GM04503 (cell line): ENCODE measurements at regions not wholly inside any gene's neighbourhood (a gene's known extent, or its start where the extent isn't known, plus 50 kb on each side); places are given as distances from the start of the nearest gene placed in this dataset.

Experiments used
- DNase-seq: peaks from one replicate; pipeline ENCODE4 v3.0.0-alpha.2; 2012; ENCODE audit warnings: low read depth

GRCh38 chr2:155281907-155282306, 583.4 kb downstream of the KCNJ3 start:
- no peak for DNase-seq

- DNase-seq: no peak
Measured at GRCh38 chr2:155273323-155273722, 574.8 kb downstream of the KCNJ3 start.

GRCh38 chr2:155266583-155266982, 568.1 kb downstream of the KCNJ3 start:
- DNase-seq: no peak

GRCh38 chr2:155266109-155266508, 567.6 kb downstream of the KCNJ3 start:
- no peak for DNase-seq

GRCh38 chr2:155256803-155257202, 558.3 kb downstream of the KCNJ3 start:
- DNase-seq: no peak

- DNase-seq: no peak
Measured at GRCh38 chr2:155250800-155251199, 552.3 kb downstream of the KCNJ3 start.

- no peak for DNase-seq
Measured at GRCh38 chr2:155240176-155240575, 541.7 kb downstream of the KCNJ3 start.

GRCh38 chr2:155235710-155236109, 537.2 kb downstream of the KCNJ3 start:
- DNase-seq: no peak

- DNase-seq: no peak
Measured at GRCh38 chr2:155223781-155224406, 525.4 kb downstream of the KCNJ3 start.

- no peak for DNase-seq
Measured at GRCh38 chr2:155218945-155219344, 520.5 kb downstream of the KCNJ3 start.

- no peak for DNase-seq
Measured at GRCh38 chr2:155218292-155218924, 519.9 kb downstream of the KCNJ3 start.

- no peak for DNase-seq
Measured at GRCh38 chr2:155215037-155215707, 516.7 kb downstream of the KCNJ3 start.

- no peak for DNase-seq
Measured at GRCh38 chr2:155209696-155210450, 511.4 kb downstream of the KCNJ3 start.

GRCh38 chr2:155203178-155203577, 504.7 kb downstream of the KCNJ3 start:
- DNase-seq: no peak

- no peak for DNase-seq
Measured at GRCh38 chr2:155200753-155201152, 502.3 kb downstream of the KCNJ3 start.

GRCh38 chr2:155190342-155190741, 491.8 kb downstream of the KCNJ3 start:
- DNase-seq: no peak

- DNase-seq: no peak
Measured at GRCh38 chr2:155178921-155179320, 480.4 kb downstream of the KCNJ3 start.

GRCh38 chr2:155176345-155176744, 477.9 kb downstream of the KCNJ3 start:
- no peak for DNase-seq

- no peak for DNase-seq
Measured at GRCh38 chr2:155169317-155169716, 470.8 kb downstream of the KCNJ3 start.

GRCh38 chr2:155162494-155162893, 464.0 kb downstream of the KCNJ3 start:
- no peak for DNase-seq

GRCh38 chr2:155161314-155161713, 462.8 kb downstream of the KCNJ3 start:
- DNase-seq: no peak

GRCh38 chr2:155157711-155158110, 459.2 kb downstream of the KCNJ3 start:
- DNase-seq: no peak

- DNase-seq: no peak
Measured at GRCh38 chr2:155157065-155157464, 458.6 kb downstream of the KCNJ3 start.
